Rectal smooth muscle tissue (tissue), 1 donor: ENCODE measurements at regions not wholly inside any gene's neighbourhood (a gene's known extent, or its start where the extent isn't known, plus 50 kb on each side); places are given as distances from the start of the nearest gene placed in this dataset.

ENCODE experiments used
- H3K27ac ChIP-seq: one replicate; pipeline ENCODE4 v1.7.0; 2013; ENCODE audit warnings: low read depth, low read length, inconsistent platforms
- H3K27me3 ChIP-seq: one replicate; pipeline ENCODE4 v1.7.0; 2013; ENCODE audit warnings: low read length; ENCODE audit not compliant: control insufficient read depth, insufficient read depth
- H3K36me3 ChIP-seq: one replicate; pipeline ENCODE4 v1.7.0; 2013; ENCODE audit warnings: low read length; ENCODE audit not compliant: control insufficient read depth, insufficient read depth
- H3K4me1 ChIP-seq: one replicate; pipeline ENCODE4 v1.7.0; 2013; ENCODE audit warnings: low read length; ENCODE audit not compliant: control insufficient read depth, insufficient read depth
- H3K4me3 ChIP-seq: one replicate; pipeline ENCODE4 v1.7.0; 2013; ENCODE audit warnings: low read length
- H3K9ac ChIP-seq: one replicate; pipeline ENCODE4 v1.7.0; 2013; ENCODE audit warnings: low read length

DNA sequence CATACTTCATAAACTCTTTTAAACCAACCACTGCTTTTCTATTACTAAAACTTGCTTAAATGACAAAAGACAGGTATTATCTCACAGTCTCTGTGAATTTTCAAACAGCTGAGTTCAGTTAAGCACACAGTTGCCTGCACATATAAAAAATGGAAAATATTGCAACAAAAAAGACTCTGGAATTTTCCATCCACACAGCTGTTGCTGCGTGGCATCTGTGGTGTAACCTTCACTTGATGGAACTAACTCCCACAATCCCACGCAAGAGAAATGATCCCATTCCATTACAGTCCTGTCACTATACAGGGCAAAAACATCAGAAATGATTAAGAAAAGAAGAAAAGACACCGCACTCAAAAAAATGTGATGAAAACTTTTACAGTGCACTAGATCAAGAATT is 149.8 kb upstream of the TBL1X start:
- no peaks in the 10 kb centered on the region for H3K4me1 ChIP-seq
- no peak overlapping the region for H3K4me3 ChIP-seq
- H3K9ac ChIP-seq = no peak overlapping the region
- H3K36me3 ChIP-seq = no peaks in the 10 kb centered on the region
- H3K27ac ChIP-seq = no peak overlapping the region
- no peaks in the 10 kb centered on the region for H3K27me3 ChIP-seq

- Histone ChIP-seq H3K4me3 (no peak overlapping the region), H3K36me3 (no peaks in the 10 kb centered on the region), H3K27ac (peak overlapping the region; percentile 40), H3K4me1 (no peaks in the 10 kb centered on the region), H3K27me3 (no peaks in the 10 kb centered on the region), H3K9ac (no peak overlapping the region)
Measured at GRCh38 chrX:9316096-9316495, 148.8 kb upstream of the TBL1X start.

- Histone ChIP-seq H3K4me3 (no peak overlapping the region), H3K9ac (no peak overlapping the region), H3K27me3 (no peaks in the 10 kb centered on the region), H3K27ac (no peak overlapping the region), H3K4me1 (no peaks in the 10 kb centered on the region), H3K36me3 (no peaks in the 10 kb centered on the region)
Measured at GRCh38 chrX:9317176-9317575, 147.7 kb upstream of the TBL1X start.

GRCh38 chrX:9318213-9318612 is 146.6 kb upstream of the TBL1X start:
- no peak overlapping the region for H3K9ac ChIP-seq
- no peak overlapping the region for H3K4me3 ChIP-seq
- H3K27me3 ChIP-seq = no peaks in the 10 kb centered on the region
- H3K4me1 ChIP-seq = no peaks in the 10 kb centered on the region
- no peaks in the 10 kb centered on the region for H3K36me3 ChIP-seq
- no peak overlapping the region for H3K27ac ChIP-seq

GRCh38 chrX:9318766-9319165 is 146.1 kb upstream of the TBL1X start:
- H3K4me3 ChIP-seq = no peak overlapping the region
- H3K27me3 ChIP-seq = no peaks in the 10 kb centered on the region
- no peaks in the 10 kb centered on the region for H3K4me1 ChIP-seq
- H3K9ac ChIP-seq = no peak overlapping the region
- H3K27ac ChIP-seq = no peak overlapping the region
- H3K36me3 ChIP-seq = no peaks in the 10 kb centered on the region

- no peak overlapping the region for H3K27ac ChIP-seq
Measured at GRCh38 chrX:9320940-9321339, 143.9 kb upstream of the TBL1X start.

DNA sequence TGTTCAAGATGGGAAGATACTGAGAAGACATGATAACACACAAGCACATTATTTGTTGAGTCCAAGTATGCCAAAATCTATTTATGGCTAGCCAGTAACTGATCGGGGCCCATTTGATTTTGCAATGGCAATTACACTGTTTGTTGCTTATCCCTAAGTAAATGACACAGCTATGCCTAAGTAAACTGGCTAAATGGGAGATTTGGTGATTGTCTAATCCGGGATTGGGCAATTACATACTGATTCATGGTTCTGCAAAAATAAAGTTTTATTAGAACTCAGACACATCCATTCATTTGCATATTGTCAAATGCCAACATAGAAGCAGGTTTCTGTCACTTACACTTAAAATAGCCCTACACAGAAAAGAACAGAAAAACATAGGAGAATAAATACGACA is 140.2 kb upstream of the TBL1X start:
- Histone ChIP-seq H3K36me3 (no peaks in the 10 kb centered on the region), H3K27ac (no peak overlapping the region), H3K9ac (no peak overlapping the region), H3K27me3 (no peaks in the 10 kb centered on the region), H3K4me1 (no peaks in the 10 kb centered on the region), H3K4me3 (no peak overlapping the region)

More at GRCh38 chrX:9320940-9321339, 143.9 kb upstream of the TBL1X start:
- Histone ChIP-seq H3K27me3 (no peaks in the 10 kb centered on the region), H3K4me1 (no peaks in the 10 kb centered on the region), H3K36me3 (no peaks in the 10 kb centered on the region), H3K4me3 (no peak overlapping the region), H3K9ac (no peak overlapping the region)

DNA sequence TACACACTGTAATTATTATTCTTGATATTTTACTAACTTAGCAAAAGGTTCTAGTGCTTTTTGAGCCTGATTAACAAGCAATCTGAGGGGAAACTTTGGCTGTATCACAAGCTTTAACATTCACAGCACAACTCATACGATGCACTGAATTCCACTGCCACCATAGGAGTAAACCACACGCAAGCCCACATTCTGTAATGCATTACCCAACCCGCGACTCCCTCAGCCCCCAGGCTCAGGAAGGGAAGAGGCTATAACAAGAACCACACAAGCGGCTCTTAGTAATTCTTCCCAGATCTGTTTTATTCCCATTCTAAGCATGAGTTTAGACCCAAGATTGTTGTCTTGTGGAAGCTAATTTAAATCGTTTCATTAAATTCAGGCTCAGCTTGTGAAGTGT is 138.5 kb upstream of the TBL1X start:
- Histone ChIP-seq H3K9ac (no peak overlapping the region), H3K4me1 (no peaks in the 10 kb centered on the region), H3K36me3 (no peaks in the 10 kb centered on the region), H3K27me3 (no peaks in the 10 kb centered on the region), H3K4me3 (no peak overlapping the region), H3K27ac (no peak overlapping the region)

DNA sequence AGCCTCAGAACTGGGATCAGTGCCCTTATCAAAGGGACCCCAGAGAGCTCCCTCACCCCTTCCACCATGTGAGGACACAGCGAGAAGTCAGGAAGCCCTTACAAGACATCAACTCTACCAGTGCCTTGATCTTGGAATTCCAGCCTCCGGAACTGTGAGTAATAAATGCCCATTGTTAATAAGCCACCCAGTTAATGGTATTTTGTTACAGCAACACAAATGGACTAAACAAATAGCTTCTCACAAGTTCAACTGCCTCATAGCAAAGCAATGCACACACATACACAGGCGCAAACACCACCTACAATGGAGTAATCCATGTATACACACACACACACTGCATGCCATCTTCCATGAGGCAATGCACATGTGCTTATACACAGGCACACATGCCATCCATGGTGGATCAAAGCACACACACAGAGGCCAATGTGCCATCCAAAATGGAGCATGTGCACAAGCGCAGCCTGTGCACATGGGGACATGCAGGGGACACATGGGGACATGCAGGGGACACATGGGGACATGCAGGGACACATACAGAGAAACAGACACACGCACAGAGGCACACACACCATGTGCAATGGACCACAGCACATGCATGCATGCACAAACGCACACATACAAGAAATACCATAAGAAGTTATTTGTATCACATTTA is 137.6 kb upstream of the TBL1X start:
- no peak overlapping the region for H3K9ac ChIP-seq
- no peak overlapping the region for H3K27ac ChIP-seq
- H3K36me3 ChIP-seq = no peaks in the 10 kb centered on the region
- no peaks in the 10 kb centered on the region for H3K27me3 ChIP-seq
- no peak overlapping the region for H3K4me3 ChIP-seq
- no peaks in the 10 kb centered on the region for H3K4me1 ChIP-seq

GRCh38 chrX:9327747-9328145 is 137.1 kb upstream of the TBL1X start:
- no peak overlapping the region for H3K27ac ChIP-seq
- no peaks in the 10 kb centered on the region for H3K27me3 ChIP-seq
- no peaks in the 10 kb centered on the region for H3K36me3 ChIP-seq
- no peak overlapping the region for H3K9ac ChIP-seq
- H3K4me3 ChIP-seq = no peak overlapping the region
- H3K4me1 ChIP-seq = no peaks in the 10 kb centered on the region

DNA sequence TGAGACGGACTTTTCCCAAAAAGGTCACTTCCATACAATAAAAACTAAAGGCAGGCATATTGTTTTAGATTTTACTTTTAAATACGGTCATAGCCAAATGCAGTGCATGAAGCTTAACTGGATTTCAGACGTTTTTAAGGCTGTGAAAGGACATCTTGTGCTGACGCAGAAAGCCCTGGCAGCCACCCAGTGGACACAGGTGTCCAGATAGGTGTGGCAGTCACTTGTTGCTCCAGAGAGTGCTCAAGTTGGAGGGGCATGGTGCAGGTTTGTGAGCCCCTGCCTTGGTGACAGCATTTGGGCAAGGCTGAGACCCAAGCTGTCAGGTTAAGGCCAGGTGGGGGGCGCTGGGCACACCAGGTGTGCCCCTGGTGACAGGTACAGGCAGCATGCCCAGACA is 135.8 kb upstream of the TBL1X start:
- H3K27me3 ChIP-seq = no peaks in the 10 kb centered on the region
- no peak overlapping the region for H3K9ac ChIP-seq
- no peak overlapping the region for H3K27ac ChIP-seq
- H3K36me3 ChIP-seq = no peaks in the 10 kb centered on the region
- H3K4me1 ChIP-seq = no peaks in the 10 kb centered on the region
- no peak overlapping the region for H3K4me3 ChIP-seq

GRCh38 chrX:9330249-9330982 is 134.4 kb upstream of the TBL1X start:
- Histone ChIP-seq H3K4me3 (no peak overlapping the region), H3K9ac (no peak overlapping the region), H3K36me3 (no peaks in the 10 kb centered on the region), H3K27me3 (no peaks in the 10 kb centered on the region), H3K27ac (no peak overlapping the region), H3K4me1 (no peaks in the 10 kb centered on the region)
